Stimulated activated CD4-positive, alpha-beta T cell treated with anti-CD3 and anti-CD28 coated beads, Interleukin-15, amount 100 ng/mL, for 1 hour (primary cell): ENCODE measurements at regions not wholly inside any gene's neighbourhood (a gene's known extent, or its start where the extent isn't known, plus 50 kb on each side); places are given as distances from the start of the nearest gene placed in this dataset.
"Not testable (repeated sequence)": the region's sequence is repeated elsewhere in the genome, so short reads cannot be mapped to it uniquely, and the experiment has no call there.

ENCODE experiments used
- DNase-seq, 2 donors: peaks; one replicate each; pipeline ENCODE4 v3.0.0-alpha.2; 2020; ENCODE audit warnings: low read depth in 1 of 2, low spot score in 1 of 2

- no peak for DNase-seq
These were observed 1090.5 kb upstream of the SEMA6A start for GRCh38 chr5:117665121-117665520.

- DNase-seq = no peak
These were observed 1087.7 kb upstream of the SEMA6A start for GRCh38 chr5:117662361-117662760.

GRCh38 chr5:117657541-117657940, 1082.9 kb upstream of the SEMA6A start:
- DNase-seq = no peak

GRCh38 chr5:117652958-117653280, 1078.3 kb upstream of the SEMA6A start:
- DNase-seq = no peak

- no peak for DNase-seq
These were observed 1077.7 kb upstream of the SEMA6A start for GRCh38 chr5:117652036-117652957.

- DNase-seq = no peak
These were observed 1075.2 kb upstream of the SEMA6A start for GRCh38 chr5:117649821-117650220.

- DNase-seq = no peak
These were observed 1070.8 kb upstream of the SEMA6A start for GRCh38 chr5:117645400-117645799.

GRCh38 chr5:117638581-117638980, 1064.0 kb upstream of the SEMA6A start:
- no peak for DNase-seq

GRCh38 chr5:117633093-117633492, 1058.5 kb upstream of the SEMA6A start:
- no peak for DNase-seq

GRCh38 chr5:117624201-117624600, 1049.6 kb upstream of the SEMA6A start:
- no peak for DNase-seq

GRCh38 chr5:117623042-117623805, 1048.6 kb upstream of the SEMA6A start:
- DNase-seq = no peak

- DNase-seq = no peak
These were observed 1047.3 kb upstream of the SEMA6A start for GRCh38 chr5:117621921-117622320.

- DNase-seq = no peak
These were observed 1040.6 kb upstream of the SEMA6A start for GRCh38 chr5:117615226-117615625.

- no peak for DNase-seq
These were observed 1039.8 kb upstream of the SEMA6A start for GRCh38 chr5:117614408-117614807.

GRCh38 chr5:117604845-117605244, 1030.2 kb upstream of the SEMA6A start:
- no peak for DNase-seq

- DNase-seq = not testable (repeated sequence)
These were observed 1025.2 kb upstream of the SEMA6A start for GRCh38 chr5:117599811-117600210.

- DNase-seq = no peak
These were observed 1019.5 kb upstream of the SEMA6A start for GRCh38 chr5:117594166-117594565.

GRCh38 chr5:117590944-117591343, 1016.3 kb upstream of the SEMA6A start:
- DNase-seq = no peak

- no peak for DNase-seq
These were observed 1014.0 kb upstream of the SEMA6A start for GRCh38 chr5:117588611-117589010.

GRCh38 chr5:117587111-117587510, 1012.5 kb upstream of the SEMA6A start:
- no peak for DNase-seq

GRCh38 chr5:117568622-117569021, 994.0 kb upstream of the SEMA6A start:
- no peak for DNase-seq

- DNase-seq = no peak
These were observed 993.5 kb upstream of the SEMA6A start for GRCh38 chr5:117568126-117568525.
